Smooth muscle cell (in vitro differentiated cells): ENCODE measurements at regions not wholly inside any gene's neighbourhood (a gene's known extent, or its start where the extent isn't known, plus 50 kb on each side); places are given as distances from the start of the nearest gene placed in this dataset.
"Not testable (repeated sequence)": the region's sequence is repeated elsewhere in the genome, so short reads cannot be mapped to it uniquely, and the experiment has no call there.

ENCODE experiments used
- DNase-seq: peaks from one replicate; lab custom pipeline; 2025; ENCODE audit not compliant: unreplicated experiment; lab: John Stamatoyannopoulos, UW
- H2AFZ ChIP-seq: fragments of 200-600 bp; sonication (generic); 2 replicates; pipeline ENCODE4 v1.6.0; 2016; ENCODE audit warnings: antibody characterized with exemption, low read depth, mild to moderate bottlenecking
- H3F3A ChIP-seq: fragments of 200-600 bp; sonication (generic); 2 replicates; pipeline ENCODE4 v1.6.0; 2017; ENCODE audit warnings: antibody characterized with exemption, low read depth
- H3K27ac ChIP-seq: fragments of 200-600 bp; sonication (generic); 2 replicates; pipeline ENCODE4 v1.5.1; 2016; ENCODE audit warnings: low read depth, mild to moderate bottlenecking
- H3K27me3 ChIP-seq: fragments of 200-600 bp; sonication (generic); 2 replicates; pipeline ENCODE4 v1.6.1; 2016; ENCODE audit warnings: low read depth, mild to moderate bottlenecking
- H3K36me3 ChIP-seq: fragments of 200-600 bp; sonication (generic); 2 replicates; pipeline ENCODE4 v1.5.1; 2016; ENCODE audit warnings: low read depth
- H3K4me1 ChIP-seq: fragments of 200-600 bp; sonication (generic); 2 replicates; pipeline ENCODE4 v1.5.1; 2016; ENCODE audit warnings: low read depth
- H3K4me2 ChIP-seq: fragments of 200-600 bp; sonication (generic); 2 replicates; pipeline ENCODE4 v1.6.0; 2016; ENCODE audit warnings: mild to moderate bottlenecking
- H3K4me3 ChIP-seq: fragments of 200-600 bp; sonication (generic); 2 replicates; pipeline ENCODE4 v1.5.1; 2016; ENCODE audit warnings: mild to moderate bottlenecking
- H3K79me2 ChIP-seq: fragments of 200-600 bp; sonication (generic); 2 replicates; pipeline ENCODE4 v1.6.0; 2016; ENCODE audit warnings: low read depth, mild to moderate bottlenecking
- H3K9ac ChIP-seq: fragments of 200-600 bp; sonication (generic); 2 replicates; pipeline ENCODE4 v1.6.0; 2016; ENCODE audit warnings: low read depth
- H3K9me3 ChIP-seq: fragments of 200-600 bp; sonication (generic); replicated peaks from 2 replicates; pipeline ENCODE4 v1.5.1; 2016; ENCODE audit warnings: low read depth
- H4K20me1 ChIP-seq: fragments of 200-600 bp; sonication (generic); 2 replicates; pipeline ENCODE4 v1.6.0; 2016; ENCODE audit warnings: low read depth
- whole genome bisulfite sequencing: methylation state at CpG from one replicate; pipeline ENCODE4 v1.1.7; 2016; ENCODE audit warnings: low lambda C conversion rate; 5-methylcytosine and 5-hydroxymethylcytosine counted together
- TF ChIP-seq, protein P1 (sequence below): fragments of 200-600 bp; sonication (generic); IDR thresholded peaks from 2 replicates; pipeline ENCODE4 v1.5.1; 2017; ENCODE audit warnings: borderline replicate concordance, mild to moderate bottlenecking, antibody characterized with exemption; ENCODE audit not compliant: insufficient read depth, poor library complexity, severe bottlenecking

DNA sequence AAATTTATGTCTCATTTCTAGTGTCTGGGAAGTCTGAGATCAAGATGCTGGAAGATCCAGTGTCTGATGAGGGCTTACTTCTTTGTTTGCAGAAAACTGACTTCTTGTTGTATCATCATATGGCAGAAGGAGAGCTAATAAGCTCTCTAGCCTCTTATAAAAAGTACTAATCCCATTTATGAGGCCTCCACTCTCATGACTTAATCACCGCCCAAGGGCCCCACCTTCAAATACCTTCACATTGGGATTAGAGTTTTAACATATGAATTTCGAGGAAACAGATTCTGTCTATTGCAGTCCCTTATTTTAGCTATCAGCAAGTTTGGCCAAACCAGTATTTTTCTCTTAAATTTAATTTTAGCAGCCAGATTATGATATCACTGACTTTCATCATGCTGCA is 150.2 kb upstream of the TMPRSS15 start:
- DNase-seq: no peak
- Histone ChIP-seq H3K4me1 (no peaks in the 10 kb centered on the region), H3K79me2 (no peaks in the 10 kb centered on the region), H3F3A (no peaks in the 10 kb centered on the region), H3K4me2 (no peak overlapping the region), H3K9me3 (no peaks in the 10 kb centered on the region), H3K4me3 (no peak overlapping the region), H3K27me3 (no peaks in the 10 kb centered on the region), H4K20me1 (no peaks in the 10 kb centered on the region), H3K27ac (no peak overlapping the region), H2AFZ (no peak overlapping the region), H3K9ac (no peak overlapping the region), H3K36me3 (no peaks in the 10 kb centered on the region)
- WGBS: 87% methylated on average over 2 of the region's 2 CpGs
- TF ChIP-seq, protein P1, sequence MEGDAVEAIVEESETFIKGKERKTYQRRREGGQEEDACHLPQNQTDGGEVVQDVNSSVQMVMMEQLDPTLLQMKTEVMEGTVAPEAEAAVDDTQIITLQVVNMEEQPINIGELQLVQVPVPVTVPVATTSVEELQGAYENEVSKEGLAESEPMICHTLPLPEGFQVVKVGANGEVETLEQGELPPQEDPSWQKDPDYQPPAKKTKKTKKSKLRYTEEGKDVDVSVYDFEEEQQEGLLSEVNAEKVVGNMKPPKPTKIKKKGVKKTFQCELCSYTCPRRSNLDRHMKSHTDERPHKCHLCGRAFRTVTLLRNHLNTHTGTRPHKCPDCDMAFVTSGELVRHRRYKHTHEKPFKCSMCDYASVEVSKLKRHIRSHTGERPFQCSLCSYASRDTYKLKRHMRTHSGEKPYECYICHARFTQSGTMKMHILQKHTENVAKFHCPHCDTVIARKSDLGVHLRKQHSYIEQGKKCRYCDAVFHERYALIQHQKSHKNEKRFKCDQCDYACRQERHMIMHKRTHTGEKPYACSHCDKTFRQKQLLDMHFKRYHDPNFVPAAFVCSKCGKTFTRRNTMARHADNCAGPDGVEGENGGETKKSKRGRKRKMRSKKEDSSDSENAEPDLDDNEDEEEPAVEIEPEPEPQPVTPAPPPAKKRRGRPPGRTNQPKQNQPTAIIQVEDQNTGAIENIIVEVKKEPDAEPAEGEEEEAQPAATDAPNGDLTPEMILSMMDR: no peak

DNA sequence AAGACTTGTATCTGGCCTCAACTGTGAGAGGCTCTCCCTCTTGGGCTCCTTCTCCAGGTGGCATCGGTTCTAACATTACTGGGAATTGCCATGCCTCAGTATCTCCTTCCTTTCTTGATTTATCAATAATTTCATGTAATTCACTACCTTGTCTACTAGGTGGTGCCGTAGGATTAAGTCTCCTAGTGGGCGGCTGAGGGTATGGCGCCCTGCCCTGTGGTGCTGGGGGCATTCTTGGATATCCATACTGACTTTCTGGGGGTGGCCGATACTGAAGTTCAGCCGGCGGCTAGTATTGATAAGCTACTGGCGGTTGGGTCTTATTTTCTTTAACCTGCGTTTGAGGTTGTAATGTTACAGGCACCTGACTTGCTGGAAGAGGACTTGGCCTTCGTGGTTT is 164.2 kb upstream of the TMPRSS15 start:
- not testable (repeated sequence) for H3K9ac ChIP-seq, H3K36me3 ChIP-seq, H3K4me1 ChIP-seq, H2AFZ ChIP-seq, H3K4me3 ChIP-seq, H4K20me1 ChIP-seq, H3K9me3 ChIP-seq, DNase-seq, H3K27me3 ChIP-seq, H3F3A ChIP-seq, H3K27ac ChIP-seq, H3K4me2 ChIP-seq, H3K79me2 ChIP-seq
- WGBS: 84% methylated on average over 10 of the region's 10 CpGs

DNA sequence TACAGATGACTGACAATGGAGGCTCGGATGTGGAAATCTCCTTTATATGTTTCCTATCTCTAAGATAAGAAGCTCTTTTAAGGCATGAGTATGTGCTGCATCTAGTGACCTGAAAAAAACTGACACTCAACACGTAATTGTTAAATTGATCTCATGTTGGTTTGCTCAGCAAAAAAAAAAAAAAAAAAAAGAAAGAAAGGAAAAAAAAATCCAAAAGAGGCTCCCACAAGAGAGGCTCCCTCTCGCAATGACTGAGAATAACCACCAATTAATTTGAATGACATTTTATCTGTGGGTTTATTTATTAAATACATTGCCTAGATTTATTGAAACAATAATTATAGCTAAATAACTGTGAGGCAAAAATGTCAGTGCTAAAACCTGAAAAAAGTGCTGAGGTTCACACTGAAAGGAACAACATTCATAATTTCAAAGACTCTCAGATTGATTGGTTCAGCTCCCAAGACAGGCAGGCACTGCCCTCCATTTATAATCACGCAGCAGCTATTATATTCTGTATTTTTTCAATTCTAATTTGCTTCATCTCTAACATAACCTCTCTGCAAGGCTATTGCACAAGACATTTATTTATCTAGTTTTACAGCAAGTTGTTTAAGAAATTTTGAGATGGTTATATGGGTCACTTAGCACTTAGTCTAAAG is 184.5 kb upstream of the TMPRSS15 start:
- no peaks in the 10 kb centered on the region for H3F3A ChIP-seq
- no peaks in the 10 kb centered on the region for H3K79me2 ChIP-seq
- no peak overlapping the region for H2AFZ ChIP-seq
- no peaks in the 10 kb centered on the region for H4K20me1 ChIP-seq
- no peaks in the 10 kb centered on the region for H3K9me3 ChIP-seq
- WGBS: 68% methylated on average over 4 of the region's 4 CpGs
- no peaks in the 10 kb centered on the region for H3K27me3 ChIP-seq
- no peak for DNase-seq
- H3K27ac ChIP-seq: no peak overlapping the region
- no peaks in the 10 kb centered on the region for H3K4me1 ChIP-seq
- no peaks in the 10 kb centered on the region for H3K36me3 ChIP-seq
- H3K4me3 ChIP-seq: no peak overlapping the region
- no peak overlapping the region for H3K4me2 ChIP-seq
- H3K9ac ChIP-seq: no peak overlapping the region
- TF ChIP-seq, protein P1: no peak

DNA sequence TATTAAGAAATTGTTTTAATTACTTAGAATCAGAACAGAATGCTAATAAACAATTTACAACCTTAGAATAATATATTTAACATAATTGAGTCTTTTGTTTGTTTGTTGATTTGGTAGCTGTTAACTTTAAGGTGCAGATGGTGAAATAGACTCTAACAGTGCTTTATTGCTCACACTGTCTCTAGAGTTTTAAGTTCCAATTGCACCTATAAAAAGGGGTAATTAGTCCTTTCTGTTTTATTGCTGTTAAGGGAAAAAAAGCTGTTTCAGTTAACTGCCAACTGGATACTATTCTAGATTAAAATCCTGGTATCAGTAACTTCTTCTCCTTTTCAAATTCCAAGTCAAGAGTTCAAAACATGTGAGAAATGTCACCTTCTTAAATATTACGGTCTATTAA is 197.6 kb upstream of the TMPRSS15 start:
- Histone ChIP-seq H3F3A (no peaks in the 10 kb centered on the region), H3K4me1 (no peaks in the 10 kb centered on the region), H3K79me2 (no peaks in the 10 kb centered on the region), H3K9me3 (no peaks in the 10 kb centered on the region), H3K27ac (no peak overlapping the region), H4K20me1 (no peaks in the 10 kb centered on the region), H3K36me3 (no peaks in the 10 kb centered on the region), H3K27me3 (no peaks in the 10 kb centered on the region), H3K4me3 (no peak overlapping the region), H3K4me2 (no peak overlapping the region), H3K9ac (no peak overlapping the region), H2AFZ (no peak overlapping the region)
- no peak for DNase-seq
- TF ChIP-seq, protein P1: no peak
- 87% methylated on average over 1 of the region's 1 CpG for WGBS
